ENCODE measurements at regions not wholly inside any gene's neighbourhood (a gene's known extent, or its start where the extent isn't known, plus 50 kb on each side); places are given as distances from the start of the nearest gene placed in this dataset.

DNA sequence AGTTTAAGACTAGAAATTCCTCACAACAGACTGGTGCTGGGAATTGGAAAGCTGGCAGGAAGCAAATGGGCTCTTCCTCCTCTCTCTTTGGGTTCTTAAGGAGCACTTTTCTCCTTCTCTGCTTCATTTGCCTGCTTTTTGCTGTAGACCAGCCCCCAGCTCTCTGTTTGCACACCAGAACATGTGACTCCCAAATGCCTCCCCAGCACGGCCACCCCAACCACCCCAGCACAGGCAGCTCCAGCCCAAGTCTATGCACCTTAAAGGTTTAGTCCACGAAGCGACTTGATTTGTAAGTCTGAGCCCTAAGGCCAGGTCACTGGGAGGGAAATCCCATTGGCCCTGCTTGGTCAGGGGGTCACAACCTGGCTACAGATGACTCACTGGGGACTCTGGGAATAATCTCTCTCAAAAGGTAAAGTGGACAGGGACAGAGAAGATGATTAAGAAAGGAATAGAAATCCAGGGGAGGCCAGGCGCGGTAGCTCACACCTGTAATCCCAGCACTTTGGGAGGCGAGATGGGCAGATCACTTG is 377.8 kb upstream of the PROK2 start:
- no peak overlapping the region for H2BK120ac ChIP-seq (replicated peaks; ENCODE audit: low read depth, low read length)
- no peaks in the 10 kb centered on the region; a peak in 1 of 7 replicates for H3K27me3 ChIP-seq (replicated peaks in 1 of 4; ENCODE audit: control insufficient read depth in 3 of 4, extremely low read depth in 1 of 4, insufficient read depth in 3 of 4, low read length in 3 of 4)
- FAIRE-seq = no peak
- DNase-seq (ENCODE audit: low read depth in 1 of 2, low spot score in 2 of 2) = no peak
- ChIA-PET CTCF (ENCODE audit: partially characterized antibody) (interaction anchor here (0.6 kb wide), 1 partner anchor 1191 kb away, joined by 4 read pairs; no protein-coding TSS in a partner anchor), POLR2A (ENCODE audit: partially characterized antibody) (interaction anchor here (0.6 kb wide), 1 partner anchor 988 kb away, joined by 4 read pairs; no protein-coding TSS in a partner anchor)
- H3K18ac ChIP-seq (ENCODE audit: extremely low read depth, low read length) = no peak overlapping the region
- no peak overlapping the region for H2BK20ac ChIP-seq (ENCODE audit: low read length)
- H3K4me3 ChIP-seq (ENCODE audit: extremely low read depth in 1 of 4, insufficient read depth in 2 of 4, low read depth in 3 of 4, low read length in 4 of 4) = no peak overlapping the region
- H3K79me2 ChIP-seq (ENCODE audit: control insufficient read depth in 1 of 2, insufficient read depth in 2 of 2, low read length in 2 of 2) = no peaks in the 10 kb centered on the region
- no peaks in the 10 kb centered on the region for H3K9me3 ChIP-seq (ENCODE audit: insufficient read depth in 2 of 2, low read depth in 1 of 2, low read length in 1 of 2)
- H2AK5ac ChIP-seq (ENCODE audit: low read depth, low read length) = no peak overlapping the region
- H3K36me3 ChIP-seq (ENCODE audit: control insufficient read depth in 2 of 4, insufficient read depth in 4 of 4, low read length in 3 of 4) = no peaks in the 10 kb centered on the region
- peak overlapping the region; percentile 81; the same call in 1 of the 2 replicates for H2AFZ ChIP-seq (ENCODE audit: low read length)
- no peaks in the 10 kb centered on the region for H3K23me2 ChIP-seq (ENCODE audit: low read depth, low read length)
- H3K27ac ChIP-seq (ENCODE audit: low read depth, low read length) = no peak overlapping the region
- no peak overlapping the region for H2BK15ac ChIP-seq (ENCODE audit: low read length)
- no peak overlapping the region for H2BK5ac ChIP-seq (ENCODE audit: low read depth, low read length)
- H3K56ac ChIP-seq (replicated peaks; ENCODE audit: insufficient read length, low read depth, low read length) = no peak overlapping the region
- no peak overlapping the region for H4K91ac ChIP-seq (replicated peaks; ENCODE audit: insufficient read length, low read length)
- H3K9ac ChIP-seq (replicated peaks in 1 of 4; ENCODE audit: extremely low read depth in 1 of 4, low read depth in 3 of 4, low read length in 3 of 4) = no peak overlapping the region
- H4K20me1 ChIP-seq (replicated peaks in 1 of 2; ENCODE audit: control insufficient read depth in 1 of 2, insufficient read depth in 2 of 2, low read length in 2 of 2) = no peaks in the 10 kb centered on the region
- no peak overlapping the region for H3K23ac ChIP-seq (ENCODE audit: insufficient read length)
- no peak overlapping the region for H3K14ac ChIP-seq (ENCODE audit: insufficient read length)
- no peak overlapping the region for H4K8ac ChIP-seq (ENCODE audit: extremely low read depth, insufficient read depth, low read length)
- no peak overlapping the region for H3K4ac ChIP-seq (replicated peaks; ENCODE audit: insufficient read length, low read depth, low read length)
- 80% methylated on average over 6 of the region's 6 CpGs; no CpG with 5 or more reads in 1 of the 2 experiments for WGBS, 2 experiments (ENCODE audit: extremely low coverage in 1 of 2, insufficient coverage in 1 of 2, insufficient read length in 1 of 2, insufficient replicate concordance in 2 of 2, low coverage in 1 of 2, low lambda C conversion rate in 2 of 2, missing lambda C conversion rate in 1 of 2)
- H3K4me1 ChIP-seq (replicated peaks in 1 of 4; ENCODE audit: control insufficient read depth in 3 of 4, insufficient read depth in 4 of 4, low read length in 3 of 4) = no peaks in the 10 kb centered on the region
- no peak overlapping the region for H2BK12ac ChIP-seq (ENCODE audit: low read depth, low read length)
- no peak overlapping the region for H3K4me2 ChIP-seq (ENCODE audit: insufficient read depth in 1 of 2, low read depth in 2 of 2, low read length in 2 of 2)
- H4K5ac ChIP-seq (ENCODE audit: insufficient read length, low read depth, low read length) = no peak overlapping the region
- H3K79me1 ChIP-seq (ENCODE audit: low read depth, low read length) = no peaks in the 10 kb centered on the region
- TF ChIP-seq GTF2F1 (IDR thresholded peaks at IDR 0.05; ENCODE audit: borderline replicate concordance, low read depth, low read length) (no peak), RNF2 (IDR thresholded peaks at IDR 0.05; ENCODE audit: borderline replicate concordance, low read depth, low read length, missing control alignments, poor library complexity, severe bottlenecking) (no peak), CTBP2 (IDR thresholded peaks at IDR 0.05; ENCODE audit: borderline replicate concordance, insufficient read depth, insufficient read length, low read length) (no peak), NANOG (IDR thresholded peaks at IDR 0.05; ENCODE audit: insufficient read depth, low read depth, low read length, poor library complexity, severe bottlenecking) (no peak), CHD2 (IDR thresholded peaks at IDR 0.05; ENCODE audit: low read length) (no peak), FOSL1 (IDR thresholded peaks at IDR 0.05; ENCODE audit: insufficient read depth, low read depth, low read length) (no peak), TBP (IDR thresholded peaks at IDR 0.05; ENCODE audit: low read depth, low read length) (no peak), TAF1 (IDR thresholded peaks at IDR 0.05; ENCODE audit: low read depth, low read length) (no peak), TAF7 (optimal IDR thresholded peaks at IDR 0.05; ENCODE audit: borderline replicate concordance, low read depth, low read length) (no peak), BCL11A (IDR thresholded peaks at IDR 0.05; ENCODE audit: low read depth in 2 of 2, low read length in 2 of 2) (no peak), POU5F1 (IDR thresholded peaks at IDR 0.05; ENCODE audit: low read depth, low read length) (no peak)
- TF ChIP-seq, protein P1, sequence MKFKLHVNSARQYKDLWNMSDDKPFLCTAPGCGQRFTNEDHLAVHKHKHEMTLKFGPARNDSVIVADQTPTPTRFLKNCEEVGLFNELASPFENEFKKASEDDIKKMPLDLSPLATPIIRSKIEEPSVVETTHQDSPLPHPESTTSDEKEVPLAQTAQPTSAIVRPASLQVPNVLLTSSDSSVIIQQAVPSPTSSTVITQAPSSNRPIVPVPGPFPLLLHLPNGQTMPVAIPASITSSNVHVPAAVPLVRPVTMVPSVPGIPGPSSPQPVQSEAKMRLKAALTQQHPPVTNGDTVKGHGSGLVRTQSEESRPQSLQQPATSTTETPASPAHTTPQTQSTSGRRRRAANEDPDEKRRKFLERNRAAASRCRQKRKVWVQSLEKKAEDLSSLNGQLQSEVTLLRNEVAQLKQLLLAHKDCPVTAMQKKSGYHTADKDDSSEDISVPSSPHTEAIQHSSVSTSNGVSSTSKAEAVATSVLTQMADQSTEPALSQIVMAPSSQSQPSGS (IDR thresholded peaks at IDR 0.05; ENCODE audit: low read length) = no peak

Data from H1 (cell line).